K562 (cell line): ENCODE measurements at regions not wholly inside any gene's neighbourhood (a gene's known extent, or its start where the extent isn't known, plus 50 kb on each side); places are given as distances from the start of the nearest gene placed in this dataset.

Experiments
- ATAC-seq: fragments of 200-7000 bp; cut with Tn5 transposase; 3 replicates; pipeline ENCODE4 v1.9.1; 2020; ENCODE audit warnings: moderate library complexity
- BruUV-seq: library from RNA; stranded (reverse); fragments of 400-500 nt; replicated peaks from 2 replicates; lab custom pipeline; 2021; lab: Mats Ljungman, UMichigan
- CTCF ChIA-PET: fragments of 300-600 bp; formaldehyde crosslinking; extraction: SDS; loops from one replicate; lab custom pipeline; 2021; ENCODE audit warnings: low intra/inter-chr PET ratio; lab: Yijun Ruan, JAX
- POLR2A ChIA-PET: fragments of 300-600, 350-650 bp; sonication (Branson Sonifier 250); formaldehyde crosslinking; extraction: SDS; loops from one replicate; lab custom pipeline; 2021; ENCODE audit warnings: antibody characterized with exemption, inconsistent platforms; lab: Yijun Ruan, JAX
- DNase-seq, 4 experiments: peaks; one replicate each; pipeline versions ENCODE4 v3.0.0 to v3.0.0-alpha.2; 2011 to 2018; ENCODE audit warnings: low spot score in 3 of 4, mixed read lengths in 3 of 4; ENCODE audit errors: extremely low read depth in 1 of 4
- FAIRE-seq: peaks from 2 replicates; lab custom pipeline; 2011; peaks lifted over from hg19 to GRCh38; lab: Jason Lieb, UNC
- H2AFZ ChIP-seq: 2 replicates; pipeline ENCODE4 v1.6.0; 2011; ENCODE audit warnings: low read depth, low read length, control low read depth, inconsistent platforms
- H3K27ac ChIP-seq: fragments of 200-600 bp; 3 replicates; pipeline ENCODE4 v1.8.0; 2011; ENCODE audit warnings: low read depth, mild to moderate bottlenecking, control low read depth, inconsistent platforms, low read length, moderate library complexity, mixed read lengths; ENCODE audit errors: extremely low read depth
- H3K27me3 ChIP-seq, 2 experiments: fragments of 300-600 bp in 1 of 2; 2 replicates in 1 of 2; 3 replicates in 1 of 2; pipeline versions ENCODE4 v1.6.0 to v1.8.0; 2011; ENCODE audit warnings: inconsistent platforms in 2 of 2, low read length in 2 of 2, mild to moderate bottlenecking in 1 of 2, mixed read lengths in 1 of 2, moderate library complexity in 1 of 2; ENCODE audit not compliant: control insufficient read depth in 2 of 2, insufficient read depth in 2 of 2
- H3K36me3 ChIP-seq: fragments of 300-600 bp; 3 replicates; pipeline ENCODE4 v1.8.0; 2011; ENCODE audit warnings: mild to moderate bottlenecking, low read length, inconsistent platforms; ENCODE audit not compliant: control insufficient read depth, insufficient read depth
- H3K4me1 ChIP-seq, 2 experiments: fragments of 200-600 bp in 1 of 2; replicated peaks in 1 of 2; 2 replicates in 1 of 2; 3 replicates in 1 of 2; pipeline versions ENCODE4 v1.5.1 to v1.8.0; 2011; ENCODE audit warnings: inconsistent platforms in 2 of 2, low read length in 2 of 2, mild to moderate bottlenecking in 1 of 2, mixed read lengths in 1 of 2, moderate library complexity in 1 of 2; ENCODE audit not compliant: control insufficient read depth in 2 of 2, insufficient read depth in 2 of 2
- H3K4me2 ChIP-seq: 2 replicates; pipeline ENCODE4 v1.6.1; 2011; ENCODE audit warnings: low read length, control low read depth, inconsistent platforms, mixed read lengths; ENCODE audit not compliant: insufficient read depth
- H3K4me3 ChIP-seq: fragments of 200-600 bp; sonication (generic), shearing (Covaris generic); 2 replicates; pipeline ENCODE4 v1.5.1; 2016; ENCODE audit warnings: control low read depth, inconsistent platforms
- H3K79me2 ChIP-seq: fragments of 200-600 bp; 3 replicates; pipeline ENCODE4 v1.8.0; 2011; ENCODE audit warnings: low read length, inconsistent platforms; ENCODE audit not compliant: control insufficient read depth, insufficient read depth
- H3K9ac ChIP-seq, 2 experiments: 2 replicates each; pipeline versions ENCODE4 v1.6.0 to v1.6.1; 2011; ENCODE audit warnings: low read depth in 2 of 2, low read length in 2 of 2, control low read depth in 1 of 2, inconsistent platforms in 1 of 2, mild to moderate bottlenecking in 1 of 2, mixed read lengths in 1 of 2; ENCODE audit not compliant: insufficient read depth in 1 of 2
- H3K9me1 ChIP-seq: one replicate; pipeline ENCODE4 v1.6.0; 2011; ENCODE audit warnings: inconsistent platforms, mild to moderate bottlenecking, low read length, moderate library complexity; ENCODE audit not compliant: control insufficient read depth, insufficient read depth
- H3K9me3 ChIP-seq: replicated peaks from 2 replicates; pipeline ENCODE4 v1.5.1; 2011; ENCODE audit warnings: low read depth, low read length, inconsistent platforms; ENCODE audit not compliant: control insufficient read depth, insufficient read depth
- H4K20me1 ChIP-seq: replicated peaks from 2 replicates; pipeline ENCODE4 v1.6.1; 2011; ENCODE audit warnings: low read length, inconsistent platforms, mixed read lengths; ENCODE audit not compliant: control insufficient read depth, insufficient read depth
- GTF2E2 ChIP-seq: fragments of 200-800 bp; sonication (Bioruptor generic); IDR thresholded peaks from 2 replicates; pipeline ENCODE4 v1.6.1; 2016; ENCODE audit warnings: missing genetic modification characterization, missing compliant biosample characterization
- HDAC6 ChIP-seq: IDR thresholded peaks from 2 replicates; pipeline ENCODE4 v1.6.1; 2012; ENCODE audit warnings: low read depth, mild to moderate bottlenecking, control low read depth, inconsistent platforms, low read length, moderate library complexity
- ILK ChIP-seq: fragments of 450-650 bp; IDR thresholded peaks from 2 replicates; pipeline ENCODE4 v1.6.1; 2016; ENCODE audit warnings: missing genetic modification characterization, low read depth, mild to moderate bottlenecking, missing compliant biosample characterization, moderate library complexity, borderline replicate concordance
- MCM2 ChIP-seq: fragments of 450-650 bp; IDR thresholded peaks from 2 replicates; pipeline ENCODE4 v1.6.1; 2017; ENCODE audit warnings: low read depth, mild to moderate bottlenecking
- MCM7 ChIP-seq, 2 experiments: fragments of 450-650 bp; IDR thresholded peaks; 2 replicates each; pipeline ENCODE4 v1.6.1; 2016 to 2018
- PKNOX1 ChIP-seq: fragments of 450-650 bp; IDR thresholded peaks from 2 replicates; pipeline ENCODE4 v1.6.1; 2016
- ZBTB17 ChIP-seq: fragments of 450-650 bp; formaldehyde crosslinking; IDR thresholded peaks from 2 replicates; pipeline ENCODE4 v1.4.0; 2020; ENCODE audit warnings: mild to moderate bottlenecking
- ZC3H11A ChIP-seq: IDR thresholded peaks from 2 replicates; pipeline ENCODE4 v1.6.1; 2012; ENCODE audit warnings: low read depth, low read length, improper control_type of control experiment
- ZNF134 ChIP-seq: fragments of 250-450 bp; sonication (Bioruptor Pico); conservative IDR thresholded peaks from 2 replicates; pipeline ENCODE4 v1.4.0; 2020
- ZNF695 ChIP-seq: fragments of 450-650 bp; formaldehyde crosslinking; IDR thresholded peaks from 2 replicates; pipeline ENCODE4 v1.4.0; 2020; ENCODE audit warnings: mild to moderate bottlenecking, moderate library complexity
- WGBS: fragments of 100-300 bp; shearing (Covaris generic); methylation state at CpG from one replicate; pipeline ENCODE4 v1.1.6; 2016; ENCODE audit warnings: low coverage, mixed read lengths; ENCODE audit not compliant: insufficient coverage; ENCODE audit errors: missing lambda C conversion rate; 5-methylcytosine and 5-hydroxymethylcytosine counted together
- in situ Hi-C: fragments of 300-500 bp; cut with MboI; formaldehyde crosslinking; loops from 4 replicates; pipeline ENCODE4 v1.15.0; 2018; ENCODE audit warnings: inconsistent platforms, mixed read lengths
- intact Hi-C: fragments of 100-400 bp; cut with micrococcal nuclease; formaldehyde crosslinking; loops from 2 replicates; pipeline ENCODE4 v1.14.2; 2022

GRCh38 chr7:13159003-13159402 is 471.6 kb downstream of the ARL4A start:
- Histone ChIP-seq H2AFZ (no peak overlapping the region), H3K27ac (no peak overlapping the region), H4K20me1 (no peaks in the 10 kb centered on the region), H3K9ac (no peak overlapping the region), H3K9me3 (no peaks in the 10 kb centered on the region), H3K36me3 (no peaks in the 10 kb centered on the region), H3K4me2 (no peak overlapping the region), H3K27me3 (no peaks in the 10 kb centered on the region), H3K4me1 (no peaks in the 10 kb centered on the region), H3K9me1 (no peaks in the 10 kb centered on the region), H3K79me2 (no peaks in the 10 kb centered on the region), H3K4me3 (no peak overlapping the region)
- no peak for DNase-seq
- ATAC-seq = no peak
- intact Hi-C loops = no loop called here
- BruUV-seq = no TSS peak
- WGBS = 10% methylated on average over 1 of the region's 1 CpG
- in situ Hi-C loops = no loop called here
- TF ChIP-seq ILK (tag) (no peak), HDAC6 (no peak), ZC3H11A (no peak), ZBTB17 (CRISPR knock-in tag) (no peak), MCM2 (no peak)
- ChIA-PET POLR2A (no interaction called here), CTCF (no interaction called here)
- FAIRE-seq = no peak

GRCh38 chr7:13159467-13160184 is 472.2 kb downstream of the ARL4A start:
- Histone ChIP-seq H3K4me3 (no peak overlapping the region), H4K20me1 (no peaks in the 10 kb centered on the region), H3K4me2 (no peak overlapping the region), H3K27me3 (no peaks in the 10 kb centered on the region)
- DNase-seq = no peak
- WGBS = 18% methylated on average over 2 of the region's 2 CpGs
- TF ChIP-seq MCM7 (IDR thresholded peaks at IDR 0.05) (0 out of 4 replicates have a peak, but pooled peaks of 1 of the 2 experiments have one; percentile 39), ZNF134 (no peak), GTF2E2 (tag) (no peak), ZNF695 (CRISPR knock-in tag) (no peak), PKNOX1 (0 out of 2 replicates have a peak, but pooled peaks have one; percentile 7)
- TF ChIP-seq, all 486 proteins: peak for 2
- POLR2A ChIA-PET = interaction anchor here (0.9 kb wide), 1 partner anchor 15 kb away, joined by 3 read pairs; no protein-coding TSS in a partner anchor
- in situ Hi-C loops (no loop called here), intact Hi-C loops (no loop called here)
- Histone ChIP-seq H2AFZ (no peak overlapping the region), H3K79me2 (no peaks in the 10 kb centered on the region), H3K4me1 (no peaks in the 10 kb centered on the region), H3K27ac (no peak overlapping the region), H3K9me3 (no peaks in the 10 kb centered on the region), H3K9me1 (no peaks in the 10 kb centered on the region), H3K9ac (no peak overlapping the region), H3K36me3 (no peaks in the 10 kb centered on the region)
- FAIRE-seq = no peak
- CTCF ChIA-PET = no interaction called here
- no peak for ATAC-seq
- no TSS peak for BruUV-seq
